ENCODE measurements at regions not wholly inside any gene's neighbourhood (a gene's known extent, or its start where the extent isn't known, plus 50 kb on each side); places are given as distances from the start of the nearest gene placed in this dataset.

DNA sequence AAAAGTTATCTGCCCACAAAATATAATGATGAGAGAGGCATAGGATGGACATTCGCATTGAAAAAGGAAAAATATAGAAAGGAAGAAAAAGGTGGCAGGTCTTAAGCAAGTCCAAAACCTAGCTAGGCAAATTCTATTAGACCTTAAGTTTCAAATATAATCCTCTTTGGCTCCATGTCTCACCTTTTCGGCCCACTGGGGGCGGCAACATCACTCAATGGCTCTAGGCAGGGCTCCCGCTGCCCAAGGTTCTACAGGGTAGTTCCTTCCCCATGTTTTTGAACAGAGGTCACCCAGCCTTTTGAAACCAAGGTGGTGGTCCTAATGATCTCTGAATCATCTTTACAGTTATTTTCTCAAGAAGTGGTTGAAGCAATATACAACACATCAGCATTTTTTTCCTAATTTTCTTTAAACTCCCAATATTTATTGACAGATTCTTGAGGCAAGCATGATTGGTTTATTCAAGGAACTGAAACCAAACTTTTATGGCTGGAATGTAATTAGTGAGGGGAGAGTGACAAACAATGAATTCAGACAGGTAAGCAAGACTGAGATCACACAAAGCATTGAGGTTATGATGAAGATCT lies 309.4 kb downstream of the ANTXR2 start (continued):
- TF ChIP-seq TAF1 (IDR thresholded peaks at IDR 0.05; ENCODE audit: borderline replicate concordance, low read depth, low read length), result no peak

DNA sequence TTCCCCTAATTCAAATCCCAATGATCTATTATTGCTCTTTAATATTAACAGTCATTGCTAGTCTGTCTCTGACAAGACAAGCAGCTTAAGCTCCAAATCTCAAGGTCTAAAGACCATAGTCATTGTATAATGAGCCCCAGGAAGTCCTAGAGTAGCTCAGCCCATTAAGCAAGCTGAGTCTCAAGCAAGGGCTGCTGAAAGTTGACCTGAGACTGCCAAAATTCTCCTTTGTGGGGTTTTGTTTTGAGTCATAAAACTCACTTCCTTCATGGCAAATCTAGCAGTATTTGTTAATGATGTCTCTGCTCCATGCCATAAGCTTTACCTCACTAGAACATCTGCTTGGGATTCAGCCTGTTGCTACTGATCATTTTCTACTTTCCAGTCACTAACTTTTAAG lies 313.2 kb downstream of the ANTXR2 start:
- ChIA-PET SMC1A (ENCODE audit: uncharacterized antibody, unreplicated experiment) (no interaction called here), POLR2A (interaction anchor here (1.0 kb wide), 1 partner anchor 17 kb away, joined by 3 read pairs; no protein-coding TSS in a partner anchor), RAD21 (ENCODE audit: unreplicated experiment) (no interaction called here), CTCF (no interaction called here)
- Histone ChIP-seq H3K4me1 (ENCODE audit: control insufficient read depth, insufficient read depth, low read length) (no peaks in the 10 kb centered on the region), H2AFZ (ENCODE audit: control insufficient read depth, low read depth, low read length) (no peak overlapping the region), H3K27ac (ENCODE audit: control insufficient read depth, insufficient read depth) (no peak overlapping the region), H3K36me3 (ENCODE audit: control insufficient read depth in 2 of 2, insufficient read depth in 2 of 2, low read length in 1 of 2) (no peaks in the 10 kb centered on the region), H3K4me2 (ENCODE audit: control insufficient read depth, insufficient read depth) (no peak overlapping the region), H3K9ac (ENCODE audit: control insufficient read depth, insufficient read depth, low read length) (no peak overlapping the region), H3K27me3 (replicated peaks in 1 of 2; ENCODE audit: control insufficient read depth in 2 of 2, insufficient read depth in 2 of 2, low read length in 1 of 2) (no peaks in the 10 kb centered on the region), H3K79me2 (ENCODE audit: control insufficient read depth, insufficient read depth, low read length) (no peaks in the 10 kb centered on the region), H3K4me3 (no peak overlapping the region), H3K9me3 (replicated peaks; ENCODE audit: control insufficient read depth, insufficient read depth, low read length) (no peaks in the 10 kb centered on the region), H4K20me1 (ENCODE audit: control insufficient read depth, insufficient read depth) (no peaks in the 10 kb centered on the region)
- intact Hi-C loops (cut with micrococcal nuclease; ENCODE audit: unreplicated experiment) (no loop called here), in situ Hi-C loops (cut with MboI) (no loop called here)
- no TSS peak for BruUV-seq (replicated peaks)
- no peak for DNase-seq (ENCODE audit: low read depth, low spot score)
- peak; percentile 27; the same call in 1 of the 3 replicates for ATAC-seq
- FAIRE-seq, result no peak
- no peak for TF ChIP-seq ETV6 (conservative IDR thresholded peaks at IDR 0.05 in 1 of 2, IDR thresholded peaks at IDR 0.05 in 1 of 2; ENCODE audit: borderline replicate concordance in 1 of 2, low read depth in 1 of 2)
- TF ChIP-seq PAX8 (IDR thresholded peaks at IDR 0.05), result no peak
- TF ChIP-seq, protein P1, sequence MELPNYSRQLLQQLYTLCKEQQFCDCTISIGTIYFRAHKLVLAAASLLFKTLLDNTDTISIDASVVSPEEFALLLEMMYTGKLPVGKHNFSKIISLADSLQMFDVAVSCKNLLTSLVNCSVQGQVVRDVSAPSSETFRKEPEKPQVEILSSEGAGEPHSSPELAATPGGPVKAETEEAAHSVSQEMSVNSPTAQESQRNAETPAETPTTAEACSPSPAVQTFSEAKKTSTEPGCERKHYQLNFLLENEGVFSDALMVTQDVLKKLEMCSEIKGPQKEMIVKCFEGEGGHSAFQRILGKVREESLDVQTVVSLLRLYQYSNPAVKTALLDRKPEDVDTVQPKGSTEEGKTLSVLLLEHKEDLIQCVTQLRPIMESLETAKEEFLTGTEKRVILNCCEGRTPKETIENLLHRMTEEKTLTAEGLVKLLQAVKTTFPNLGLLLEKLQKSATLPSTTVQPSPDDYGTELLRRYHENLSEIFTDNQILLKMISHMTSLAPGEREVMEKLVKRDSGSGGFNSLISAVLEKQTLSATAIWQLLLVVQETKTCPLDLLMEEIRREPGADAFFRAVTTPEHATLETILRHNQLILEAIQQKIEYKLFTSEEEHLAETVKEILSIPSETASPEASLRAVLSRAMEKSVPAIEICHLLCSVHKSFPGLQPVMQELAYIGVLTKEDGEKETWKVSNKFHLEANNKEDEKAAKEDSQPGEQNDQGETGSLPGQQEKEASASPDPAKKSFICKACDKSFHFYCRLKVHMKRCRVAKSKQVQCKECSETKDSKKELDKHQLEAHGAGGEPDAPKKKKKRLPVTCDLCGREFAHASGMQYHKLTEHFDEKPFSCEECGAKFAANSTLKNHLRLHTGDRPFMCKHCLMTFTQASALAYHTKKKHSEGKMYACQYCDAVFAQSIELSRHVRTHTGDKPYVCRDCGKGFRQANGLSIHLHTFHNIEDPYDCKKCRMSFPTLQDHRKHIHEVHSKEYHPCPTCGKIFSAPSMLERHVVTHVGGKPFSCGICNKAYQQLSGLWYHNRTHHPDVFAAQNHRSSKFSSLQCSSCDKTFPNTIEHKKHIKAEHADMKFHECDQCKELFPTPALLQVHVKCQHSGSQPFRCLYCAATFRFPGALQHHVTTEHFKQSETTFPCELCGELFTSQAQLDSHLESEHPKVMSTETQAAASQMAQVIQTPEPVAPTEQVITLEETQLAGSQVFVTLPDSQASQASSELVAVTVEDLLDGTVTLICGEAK (IDR thresholded peaks at IDR 0.05; ENCODE audit: borderline replicate concordance), result no peak
- no peak for TF ChIP-seq CREM (IDR thresholded peaks at IDR 0.05; ENCODE audit: low read depth)
- no peak for TF ChIP-seq KAT2A (conservative IDR thresholded peaks at IDR 0.05; ENCODE audit: control insufficient read depth, low read depth, low read length)
- TF ChIP-seq SIN3A (IDR thresholded peaks at IDR 0.05; ENCODE audit: low read depth, low read length), result no peak
- TF ChIP-seq BMI1 (IDR thresholded peaks at IDR 0.05; ENCODE audit: borderline replicate concordance), result no peak
- no peak for TF ChIP-seq KLF5 (IDR thresholded peaks at IDR 0.05; ENCODE audit: partially characterized antibody)
- no peak for TF ChIP-seq RUNX3 (IDR thresholded peaks at IDR 0.05; ENCODE audit: low read length)
- no peak for TF ChIP-seq ZNF274 (IDR thresholded peaks at IDR 0.05; ENCODE audit: insufficient read depth, insufficient read length)
- TF ChIP-seq NBN (IDR thresholded peaks at IDR 0.05), result no peak
- TF ChIP-seq, protein P2, sequence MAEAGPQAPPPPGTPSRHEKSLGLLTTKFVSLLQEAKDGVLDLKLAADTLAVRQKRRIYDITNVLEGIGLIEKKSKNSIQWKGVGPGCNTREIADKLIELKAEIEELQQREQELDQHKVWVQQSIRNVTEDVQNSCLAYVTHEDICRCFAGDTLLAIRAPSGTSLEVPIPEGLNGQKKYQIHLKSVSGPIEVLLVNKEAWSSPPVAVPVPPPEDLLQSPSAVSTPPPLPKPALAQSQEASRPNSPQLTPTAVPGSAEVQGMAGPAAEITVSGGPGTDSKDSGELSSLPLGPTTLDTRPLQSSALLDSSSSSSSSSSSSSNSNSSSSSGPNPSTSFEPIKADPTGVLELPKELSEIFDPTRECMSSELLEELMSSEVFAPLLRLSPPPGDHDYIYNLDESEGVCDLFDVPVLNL (IDR thresholded peaks at IDR 0.05; ENCODE audit: low read depth, low read length), result no peak
- TF ChIP-seq YBX1 (IDR thresholded peaks at IDR 0.05), result no peak
- TF ChIP-seq HDAC6 (IDR thresholded peaks at IDR 0.05; ENCODE audit: unreplicated experiment), result no peak
- TF ChIP-seq EP300 (IDR thresholded peaks at IDR 0.05; ENCODE audit: borderline replicate concordance in 1 of 2, control insufficient read depth in 1 of 2, low read depth in 2 of 2, low read length in 2 of 2), result no peak
- TF ChIP-seq, protein P3, sequence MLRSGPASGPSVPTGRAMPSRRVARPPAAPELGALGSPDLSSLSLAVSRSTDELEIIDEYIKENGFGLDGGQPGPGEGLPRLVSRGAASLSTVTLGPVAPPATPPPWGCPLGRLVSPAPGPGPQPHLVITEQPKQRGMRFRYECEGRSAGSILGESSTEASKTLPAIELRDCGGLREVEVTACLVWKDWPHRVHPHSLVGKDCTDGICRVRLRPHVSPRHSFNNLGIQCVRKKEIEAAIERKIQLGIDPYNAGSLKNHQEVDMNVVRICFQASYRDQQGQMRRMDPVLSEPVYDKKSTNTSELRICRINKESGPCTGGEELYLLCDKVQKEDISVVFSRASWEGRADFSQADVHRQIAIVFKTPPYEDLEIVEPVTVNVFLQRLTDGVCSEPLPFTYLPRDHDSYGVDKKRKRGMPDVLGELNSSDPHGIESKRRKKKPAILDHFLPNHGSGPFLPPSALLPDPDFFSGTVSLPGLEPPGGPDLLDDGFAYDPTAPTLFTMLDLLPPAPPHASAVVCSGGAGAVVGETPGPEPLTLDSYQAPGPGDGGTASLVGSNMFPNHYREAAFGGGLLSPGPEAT (IDR thresholded peaks at IDR 0.05; ENCODE audit: low read depth), result no peak
